Coronary artery (tissue), 2 donors: ENCODE measurements at regions not wholly inside any gene's neighbourhood (a gene's known extent, or its start where the extent isn't known, plus 50 kb on each side); places are given as distances from the start of the nearest gene placed in this dataset.

ENCODE experiments used
- DNase-seq: peaks from one replicate; pipeline ENCODE4 v3.0.0-alpha.2; 2017; ENCODE audit warnings: low spot score
- H3K27ac ChIP-seq, 2 donors: fragments of 200-600 bp; sonication (generic); one replicate each; pipeline ENCODE4 v1.5.1; 2016 to 2019
- H3K4me3 ChIP-seq: fragments of 200-600 bp; sonication (generic); 2 replicates; pipeline ENCODE4 v1.5.1; 2016; ENCODE audit warnings: mild to moderate bottlenecking, moderate library complexity
- TF ChIP-seq, protein P1 (sequence below): fragments of 200-600 bp; sonication (generic); IDR thresholded peaks from one replicate; pipeline ENCODE4 v1.5.1; 2019; ENCODE audit warnings: antibody characterized with exemption

- Histone ChIP-seq H3K27ac (no peak overlapping the region), H3K4me3 (no peak overlapping the region)
- DNase-seq = no peak
- TF ChIP-seq, protein P1, sequence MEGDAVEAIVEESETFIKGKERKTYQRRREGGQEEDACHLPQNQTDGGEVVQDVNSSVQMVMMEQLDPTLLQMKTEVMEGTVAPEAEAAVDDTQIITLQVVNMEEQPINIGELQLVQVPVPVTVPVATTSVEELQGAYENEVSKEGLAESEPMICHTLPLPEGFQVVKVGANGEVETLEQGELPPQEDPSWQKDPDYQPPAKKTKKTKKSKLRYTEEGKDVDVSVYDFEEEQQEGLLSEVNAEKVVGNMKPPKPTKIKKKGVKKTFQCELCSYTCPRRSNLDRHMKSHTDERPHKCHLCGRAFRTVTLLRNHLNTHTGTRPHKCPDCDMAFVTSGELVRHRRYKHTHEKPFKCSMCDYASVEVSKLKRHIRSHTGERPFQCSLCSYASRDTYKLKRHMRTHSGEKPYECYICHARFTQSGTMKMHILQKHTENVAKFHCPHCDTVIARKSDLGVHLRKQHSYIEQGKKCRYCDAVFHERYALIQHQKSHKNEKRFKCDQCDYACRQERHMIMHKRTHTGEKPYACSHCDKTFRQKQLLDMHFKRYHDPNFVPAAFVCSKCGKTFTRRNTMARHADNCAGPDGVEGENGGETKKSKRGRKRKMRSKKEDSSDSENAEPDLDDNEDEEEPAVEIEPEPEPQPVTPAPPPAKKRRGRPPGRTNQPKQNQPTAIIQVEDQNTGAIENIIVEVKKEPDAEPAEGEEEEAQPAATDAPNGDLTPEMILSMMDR = no peak
Measured at GRCh38 chr12:83190631-83191390, 504.1 kb downstream of the TMTC2 start.

GRCh38 chr12:83186419-83186818 is 499.7 kb downstream of the TMTC2 start:
- Histone ChIP-seq H3K4me3 (no peak overlapping the region), H3K27ac (no peak overlapping the region)
- DNase-seq = no peak
- TF ChIP-seq, protein P1 = no peak

- TF ChIP-seq, protein P1 = no peak
- H3K27ac ChIP-seq = no peak overlapping the region
- no peak for DNase-seq
Measured at GRCh38 chr12:83185241-83185640, 498.5 kb downstream of the TMTC2 start.

More at GRCh38 chr12:83185241-83185640, 498.5 kb downstream of the TMTC2 start:
- H3K4me3 ChIP-seq = no peak overlapping the region
